ENCODE measurements at regions not wholly inside any gene's neighbourhood (a gene's known extent, or its start where the extent isn't known, plus 50 kb on each side); places are given as distances from the start of the nearest gene placed in this dataset.

GRCh38 chr13:97141097-97141496, 81.0 kb upstream of the MBNL2 start:
- Histone ChIP-seq H3K27me3 (no peaks in the 10 kb centered on the region), H3K27ac (no peak overlapping the region)
- 93% methylated on average over 3 of the region's 3 CpGs for WGBS (ENCODE audit: insufficient coverage, low coverage, low lambda C conversion rate, missing lambda C conversion rate)

GRCh38 chr13:97141564-97142005, 80.5 kb upstream of the MBNL2 start:
- Histone ChIP-seq H3K27ac (no peak overlapping the region), H3K9me3 (no peaks in the 10 kb centered on the region), H3K36me3 (no peaks in the 10 kb centered on the region), H3K4me1 (no peaks in the 10 kb centered on the region), H3K4me3 (no peak overlapping the region), H3K27me3 (no peaks in the 10 kb centered on the region)
- TF ChIP-seq CTCF (IDR thresholded peaks at IDR 0.05): no peak
- TF ChIP-seq POLR2A (IDR thresholded peaks at IDR 0.05): peak; percentile 49
- 29% methylated on average over 5 of the region's 5 CpGs for WGBS (ENCODE audit: insufficient coverage, low coverage, low lambda C conversion rate, missing lambda C conversion rate)
- DNase-seq (peak in 1 of 3 donors; percentile 21), ATAC-seq (peak; percentile 39 to 98 (median 74))
- intact Hi-C loops (cut with DNase I): no loop called here

More at GRCh38 chr13:97141097-97141496, 81.0 kb upstream of the MBNL2 start:
- Histone ChIP-seq H3K9me3 (no peaks in the 10 kb centered on the region), H3K36me3 (no peaks in the 10 kb centered on the region), H3K4me1 (no peaks in the 10 kb centered on the region), H3K4me3 (no peak overlapping the region)
- DNase-seq (no peak), ATAC-seq (no peak)
- TF ChIP-seq CTCF (IDR thresholded peaks at IDR 0.05) (no peak), POLR2A (IDR thresholded peaks at IDR 0.05) (no peak)
- intact Hi-C loops (cut with DNase I): no loop called here

DNA sequence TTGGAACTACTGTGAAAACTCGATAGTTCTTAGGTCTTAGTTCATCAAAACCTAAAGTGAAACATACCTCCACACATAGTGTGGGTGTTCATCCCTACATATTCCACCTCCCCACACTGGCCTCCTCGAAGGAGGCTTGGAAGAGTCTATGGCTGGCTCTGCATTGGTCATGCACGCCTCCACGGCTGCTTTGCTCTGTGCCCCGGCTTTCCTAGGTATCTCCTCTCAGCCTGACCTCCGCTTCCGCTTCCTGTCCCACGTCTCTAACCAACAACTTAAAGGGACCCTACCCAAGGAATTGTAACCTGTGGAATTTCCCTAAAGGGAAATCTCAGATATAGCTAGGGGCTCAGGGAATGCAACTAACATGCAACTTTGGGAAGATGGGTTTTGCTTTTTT, 79.7 kb upstream of the MBNL2 start:
- Histone ChIP-seq H3K27ac (no peak overlapping the region), H3K9me3 (no peaks in the 10 kb centered on the region), H3K36me3 (no peaks in the 10 kb centered on the region), H3K27me3 (no peaks in the 10 kb centered on the region), H3K4me3 (peak overlapping the region; percentile 3 to 46 (median 14)), H3K4me1 (no peaks in the 10 kb centered on the region)
- intact Hi-C loops (cut with DNase I): no loop called here
- peak; percentile 66 to 93 (median 82) for ATAC-seq
- DNase-seq: peak; percentile 35 to 63 (median 60)
- WGBS (ENCODE audit: insufficient coverage, low coverage, low lambda C conversion rate, missing lambda C conversion rate): 26% methylated on average over 8 of the region's 8 CpGs
- TF ChIP-seq CTCF (IDR thresholded peaks at IDR 0.05) (no peak), POLR2A (IDR thresholded peaks at IDR 0.05) (peak; percentile 43)

GRCh38 chr13:97145057-97145456, 77.1 kb upstream of the MBNL2 start:
- TF ChIP-seq CTCF (IDR thresholded peaks at IDR 0.05) (no peak), POLR2A (IDR thresholded peaks at IDR 0.05) (no peak)
- H3K27me3 ChIP-seq: no peaks in the 10 kb centered on the region
- DNase-seq (no peak), ATAC-seq (no peak)
- no peak overlapping the region for H3K4me3 ChIP-seq
- H3K9me3 ChIP-seq: no peaks in the 10 kb centered on the region
- H3K4me1 ChIP-seq: peaks cover 0 to 8% (median 0%) of the 10 kb centered on the region in 4 donors
- 86% methylated on average over 2 of the region's 2 CpGs for WGBS (ENCODE audit: insufficient coverage, low coverage, low lambda C conversion rate, missing lambda C conversion rate)
- H3K27ac ChIP-seq: no peak overlapping the region
- H3K36me3 ChIP-seq: no peaks in the 10 kb centered on the region
- intact Hi-C loops (cut with DNase I): no loop called here

DNA sequence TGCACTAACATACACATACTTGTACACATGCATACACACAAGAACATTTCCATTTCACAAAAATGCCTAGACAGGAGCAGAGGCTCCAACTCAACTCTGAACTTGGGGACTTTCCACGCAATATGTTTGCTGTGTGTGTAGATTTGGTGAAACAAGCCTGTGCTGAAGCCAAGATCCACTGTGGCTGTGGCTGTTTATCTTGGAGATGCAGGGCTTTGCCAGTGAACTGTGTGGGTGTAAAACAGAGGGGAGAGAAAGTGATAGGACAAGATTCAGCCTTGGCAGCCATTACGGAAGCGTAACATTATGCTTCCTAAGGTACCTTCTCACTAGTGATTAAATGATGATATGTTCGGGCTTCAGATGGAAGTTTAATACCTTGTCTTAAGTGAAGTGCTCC, 73.2 kb upstream of the MBNL2 start:
- peaks cover 0 to 8% (median 0%) of the 10 kb centered on the region in 4 donors for H3K4me1 ChIP-seq
- no peaks in the 10 kb centered on the region for H3K27me3 ChIP-seq
- no peaks in the 10 kb centered on the region for H3K9me3 ChIP-seq
- TF ChIP-seq CTCF (IDR thresholded peaks at IDR 0.05): no peak
- no peak for TF ChIP-seq POLR2A (IDR thresholded peaks at IDR 0.05)
- H3K4me3 ChIP-seq: no peak overlapping the region
- H3K36me3 ChIP-seq: no peaks in the 10 kb centered on the region
- 38% methylated on average over 4 of the region's 4 CpGs for WGBS (ENCODE audit: insufficient coverage, low coverage, low lambda C conversion rate, missing lambda C conversion rate)
- ATAC-seq (peak; percentile 86 to 98 (median 92)), DNase-seq (peak in 2 of 3 donors; percentile 27 to 48)
- intact Hi-C loops (cut with DNase I): no loop called here
- H3K27ac ChIP-seq: no peak overlapping the region
